Ishikawa (cell line): ENCODE measurements at regions not wholly inside any gene's neighbourhood (a gene's known extent, or its start where the extent isn't known, plus 50 kb on each side); places are given as distances from the start of the nearest gene placed in this dataset.

Source experiments
- CEBPB ChIP-seq: IDR thresholded peaks from 2 replicates; pipeline ENCODE4 v1.6.1; 2012
- CREB1 ChIP-seq: IDR thresholded peaks from 2 replicates; pipeline ENCODE4 v1.6.1; 2012; ENCODE audit warnings: low read depth
- EGR1 ChIP-seq: IDR thresholded peaks from 2 replicates; pipeline ENCODE4 v1.6.1; 2012
- EP300 ChIP-seq: IDR thresholded peaks from 2 replicates; pipeline ENCODE4 v1.6.1; 2012; ENCODE audit warnings: borderline replicate concordance
- FOXM1 ChIP-seq: IDR thresholded peaks from 2 replicates; pipeline ENCODE4 v1.6.1; 2012; ENCODE audit warnings: low read depth, borderline replicate concordance
- NFIC ChIP-seq: IDR thresholded peaks from 2 replicates; pipeline ENCODE4 v1.6.1; 2012
- RAD21 ChIP-seq: IDR thresholded peaks from 2 replicates; pipeline ENCODE4 v1.6.1; 2012; ENCODE audit warnings: low read depth
- TAF1 ChIP-seq: IDR thresholded peaks from 2 replicates; pipeline ENCODE4 v1.6.1; 2012; ENCODE audit warnings: low read depth, mild to moderate bottlenecking
- TCF12 ChIP-seq: IDR thresholded peaks from 2 replicates; pipeline ENCODE4 v1.6.1; 2012; ENCODE audit warnings: low read depth
- TEAD4 ChIP-seq: IDR thresholded peaks from 2 replicates; pipeline ENCODE4 v1.6.1; 2012
- YY1 ChIP-seq: IDR thresholded peaks from 2 replicates; pipeline ENCODE4 v1.6.1; 2012; ENCODE audit warnings: low read depth
- ZBTB7A ChIP-seq: IDR thresholded peaks from 2 replicates; pipeline ENCODE4 v1.6.1; 2012; ENCODE audit warnings: low read depth
- TF ChIP-seq, protein P1 (sequence below): IDR thresholded peaks from 2 replicates; pipeline ENCODE4 v1.6.1; 2012; ENCODE audit warnings: low read depth, mild to moderate bottlenecking
- TF ChIP-seq, protein P2 (sequence below): IDR thresholded peaks from 2 replicates; pipeline ENCODE4 v1.6.1; 2012
- TF ChIP-seq, protein P3 (sequence below): IDR thresholded peaks from 2 replicates; pipeline ENCODE4 v1.6.1; 2012

DNA sequence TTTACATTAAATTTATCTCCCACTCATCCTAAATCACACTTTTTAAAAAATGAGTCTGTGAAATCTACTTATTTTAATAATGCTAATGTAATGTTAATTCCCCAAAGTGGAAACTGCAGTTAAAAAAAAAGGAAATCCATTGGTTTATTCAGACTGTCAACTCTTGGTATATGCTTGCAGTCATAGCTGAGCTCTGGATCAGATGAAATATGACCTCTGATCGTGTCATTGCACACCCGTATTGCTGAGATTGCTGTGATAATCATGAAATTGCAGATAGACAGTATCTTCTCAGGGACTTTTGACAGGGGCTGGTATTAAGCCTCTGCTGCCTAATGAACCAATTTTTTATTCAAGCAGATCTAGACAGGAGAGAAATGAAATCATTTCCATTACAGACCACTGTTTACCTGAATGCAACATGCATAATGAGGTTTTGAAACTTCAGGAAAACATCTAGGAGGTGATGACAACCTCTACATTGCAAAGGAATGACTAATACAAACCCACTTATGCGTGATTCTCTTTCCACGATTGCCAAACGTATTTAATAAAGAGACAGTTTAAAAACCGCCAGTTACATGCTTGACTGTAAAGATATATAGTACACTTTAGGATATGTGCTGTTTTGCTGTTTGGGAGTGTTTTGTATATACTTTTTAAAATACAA lies 138.3 kb upstream of the PUDP start:
- TF ChIP-seq YY1, result no peak

DNA sequence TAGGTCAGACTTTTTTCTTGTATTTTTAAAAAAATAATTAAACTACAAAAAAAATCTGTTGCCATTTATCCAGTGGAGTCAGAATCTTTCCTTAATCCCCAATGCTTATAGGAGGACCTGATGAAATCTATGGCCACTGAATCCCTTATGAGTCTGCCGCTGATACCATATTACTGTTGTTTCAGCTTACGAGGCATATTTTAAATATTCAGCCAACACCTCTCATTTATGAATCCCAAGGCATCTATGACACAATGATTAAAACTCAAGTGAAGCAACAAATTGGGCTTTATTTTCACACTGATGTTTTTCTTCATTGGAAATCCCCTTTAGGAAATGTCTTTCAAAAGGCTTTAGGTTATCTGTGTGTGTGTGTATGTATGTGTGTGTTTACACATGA lies 137.8 kb upstream of the PUDP start:
- no peak for TF ChIP-seq TAF1
- no peak for TF ChIP-seq NFIC
- TF ChIP-seq CREB1, result no peak
- TF ChIP-seq RAD21, result no peak
- TF ChIP-seq TEAD4, result no peak
- TF ChIP-seq EGR1, result no peak
- TF ChIP-seq, protein P1, sequence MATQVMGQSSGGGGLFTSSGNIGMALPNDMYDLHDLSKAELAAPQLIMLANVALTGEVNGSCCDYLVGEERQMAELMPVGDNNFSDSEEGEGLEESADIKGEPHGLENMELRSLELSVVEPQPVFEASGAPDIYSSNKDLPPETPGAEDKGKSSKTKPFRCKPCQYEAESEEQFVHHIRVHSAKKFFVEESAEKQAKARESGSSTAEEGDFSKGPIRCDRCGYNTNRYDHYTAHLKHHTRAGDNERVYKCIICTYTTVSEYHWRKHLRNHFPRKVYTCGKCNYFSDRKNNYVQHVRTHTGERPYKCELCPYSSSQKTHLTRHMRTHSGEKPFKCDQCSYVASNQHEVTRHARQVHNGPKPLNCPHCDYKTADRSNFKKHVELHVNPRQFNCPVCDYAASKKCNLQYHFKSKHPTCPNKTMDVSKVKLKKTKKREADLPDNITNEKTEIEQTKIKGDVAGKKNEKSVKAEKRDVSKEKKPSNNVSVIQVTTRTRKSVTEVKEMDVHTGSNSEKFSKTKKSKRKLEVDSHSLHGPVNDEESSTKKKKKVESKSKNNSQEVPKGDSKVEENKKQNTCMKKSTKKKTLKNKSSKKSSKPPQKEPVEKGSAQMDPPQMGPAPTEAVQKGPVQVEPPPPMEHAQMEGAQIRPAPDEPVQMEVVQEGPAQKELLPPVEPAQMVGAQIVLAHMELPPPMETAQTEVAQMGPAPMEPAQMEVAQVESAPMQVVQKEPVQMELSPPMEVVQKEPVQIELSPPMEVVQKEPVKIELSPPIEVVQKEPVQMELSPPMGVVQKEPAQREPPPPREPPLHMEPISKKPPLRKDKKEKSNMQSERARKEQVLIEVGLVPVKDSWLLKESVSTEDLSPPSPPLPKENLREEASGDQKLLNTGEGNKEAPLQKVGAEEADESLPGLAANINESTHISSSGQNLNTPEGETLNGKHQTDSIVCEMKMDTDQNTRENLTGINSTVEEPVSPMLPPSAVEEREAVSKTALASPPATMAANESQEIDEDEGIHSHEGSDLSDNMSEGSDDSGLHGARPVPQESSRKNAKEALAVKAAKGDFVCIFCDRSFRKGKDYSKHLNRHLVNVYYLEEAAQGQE, result no peak
- no peak for TF ChIP-seq CEBPB
- TF ChIP-seq, protein P2, sequence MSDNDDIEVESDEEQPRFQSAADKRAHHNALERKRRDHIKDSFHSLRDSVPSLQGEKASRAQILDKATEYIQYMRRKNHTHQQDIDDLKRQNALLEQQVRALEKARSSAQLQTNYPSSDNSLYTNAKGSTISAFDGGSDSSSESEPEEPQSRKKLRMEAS, result no peak
- TF ChIP-seq, protein P3, sequence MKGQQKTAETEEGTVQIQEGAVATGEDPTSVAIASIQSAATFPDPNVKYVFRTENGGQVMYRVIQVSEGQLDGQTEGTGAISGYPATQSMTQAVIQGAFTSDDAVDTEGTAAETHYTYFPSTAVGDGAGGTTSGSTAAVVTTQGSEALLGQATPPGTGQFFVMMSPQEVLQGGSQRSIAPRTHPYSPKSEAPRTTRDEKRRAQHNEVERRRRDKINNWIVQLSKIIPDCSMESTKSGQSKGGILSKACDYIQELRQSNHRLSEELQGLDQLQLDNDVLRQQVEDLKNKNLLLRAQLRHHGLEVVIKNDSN, result no peak
- TF ChIP-seq YY1, result no peak
- no peak for TF ChIP-seq ZBTB7A
- no peak for TF ChIP-seq TCF12
- no peak for TF ChIP-seq EP300
- no peak for TF ChIP-seq FOXM1

DNA sequence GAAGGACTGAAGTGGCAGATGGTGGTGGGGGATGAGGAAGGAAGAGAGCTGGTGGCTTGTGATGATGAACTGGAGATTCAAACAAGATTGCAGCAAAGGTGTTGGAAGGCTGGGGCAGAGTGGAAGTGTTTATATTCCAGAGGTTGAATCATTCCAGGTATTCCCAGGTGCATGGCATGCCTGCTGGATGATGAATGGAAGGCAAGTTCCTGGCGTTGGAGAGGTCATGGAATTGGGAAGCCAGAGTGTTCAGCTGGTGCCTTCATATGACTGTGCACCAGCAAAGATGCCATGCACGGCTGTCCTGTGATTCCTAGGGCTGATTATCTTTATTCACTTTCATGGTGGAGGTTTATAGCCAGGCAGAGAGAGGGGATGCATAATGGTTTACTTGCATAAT lies 135.8 kb upstream of the PUDP start:
- no peak for TF ChIP-seq RAD21
- no peak for TF ChIP-seq TEAD4
- no peak for TF ChIP-seq FOXM1
- no peak for TF ChIP-seq NFIC
- no peak for TF ChIP-seq TCF12
- no peak for TF ChIP-seq EP300
- no peak for TF ChIP-seq EGR1
- TF ChIP-seq, protein P3, result no peak
- TF ChIP-seq, protein P1, result no peak
- TF ChIP-seq ZBTB7A, result no peak
- TF ChIP-seq CREB1, result no peak
- TF ChIP-seq CEBPB, result no peak
- TF ChIP-seq YY1, result no peak
- no peak for TF ChIP-seq TAF1
- TF ChIP-seq, protein P2, result no peak

DNA sequence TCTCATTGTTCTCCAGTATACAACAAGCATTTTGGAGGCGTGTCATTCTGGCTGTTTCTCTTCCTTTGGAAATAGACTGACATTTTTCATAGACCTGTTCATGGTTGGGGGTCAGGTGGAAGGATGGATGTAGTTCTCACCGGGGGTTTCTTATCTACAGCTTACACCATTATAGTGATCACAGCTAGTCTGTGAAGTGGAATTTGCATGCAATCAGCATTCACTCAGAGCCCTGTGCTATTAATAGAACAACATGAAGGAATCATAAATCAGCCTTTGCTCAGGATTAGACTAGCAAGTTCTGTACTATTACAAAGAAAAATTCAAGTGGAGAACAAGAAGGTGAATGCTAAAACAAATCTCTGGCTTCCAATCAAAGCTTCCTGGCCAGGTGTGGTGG lies 132.6 kb upstream of the PUDP start:
- TF ChIP-seq ZBTB7A (no peak), EGR1 (no peak)

DNA sequence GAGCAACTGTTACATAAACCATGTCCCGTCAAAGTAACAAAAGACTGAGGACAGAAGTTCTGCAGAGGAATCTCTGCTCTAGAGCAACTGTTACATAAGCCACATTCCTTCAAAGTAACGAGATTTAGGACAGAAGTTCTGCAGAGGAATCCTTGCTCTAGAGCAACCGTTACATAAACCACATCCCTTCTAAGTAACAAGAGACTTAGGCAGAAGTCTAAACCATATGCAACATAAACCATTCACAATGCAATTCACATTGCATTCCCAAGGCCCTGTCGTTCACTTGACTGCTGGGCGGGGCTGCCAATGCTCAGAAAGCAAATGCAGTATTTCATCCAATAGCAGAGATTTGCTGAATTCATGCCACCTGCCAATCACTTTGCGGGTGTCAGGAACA lies 124.4 kb upstream of the PUDP start:
- no peak for TF ChIP-seq CEBPB
- TF ChIP-seq TAF1, result no peak
- TF ChIP-seq TEAD4, result no peak
- TF ChIP-seq NFIC, result no peak
- TF ChIP-seq, protein P1, result no peak
- no peak for TF ChIP-seq RAD21
- no peak for TF ChIP-seq ZBTB7A
- no peak for TF ChIP-seq FOXM1
- TF ChIP-seq, protein P2, result no peak
- TF ChIP-seq EGR1, result no peak
- TF ChIP-seq EP300, result no peak
- no peak for TF ChIP-seq CREB1
- TF ChIP-seq TCF12, result no peak
- TF ChIP-seq YY1, result no peak
